K562 (cell line): ENCODE measurements at regions not wholly inside any gene's neighbourhood (a gene's known extent, or its start where the extent isn't known, plus 50 kb on each side); places are given as distances from the start of the nearest gene placed in this dataset.

Experiments used
- ATAC-seq: fragments of 200-7000 bp; cut with Tn5 transposase; 3 replicates; pipeline ENCODE4 v1.9.1; 2020; ENCODE audit warnings: moderate library complexity
- BruUV-seq: library from RNA; stranded (reverse); fragments of 400-500 nt; replicated peaks from 2 replicates; lab custom pipeline; 2021; lab: Mats Ljungman, UMichigan
- CTCF ChIA-PET: fragments of 300-600 bp; formaldehyde crosslinking; extraction: SDS; loops from one replicate; lab custom pipeline; 2021; ENCODE audit warnings: low intra/inter-chr PET ratio; lab: Yijun Ruan, JAX
- POLR2A ChIA-PET: fragments of 300-600, 350-650 bp; sonication (Branson Sonifier 250); formaldehyde crosslinking; extraction: SDS; loops from one replicate; lab custom pipeline; 2021; ENCODE audit warnings: antibody characterized with exemption, inconsistent platforms; lab: Yijun Ruan, JAX
- DNase-seq, 4 experiments: peaks; one replicate each; pipeline versions ENCODE4 v3.0.0 to v3.0.0-alpha.2; 2011 to 2018; ENCODE audit warnings: low spot score in 3 of 4, mixed read lengths in 3 of 4; ENCODE audit errors: extremely low read depth in 1 of 4
- FAIRE-seq: peaks from 2 replicates; lab custom pipeline; 2011; peaks lifted over from hg19 to GRCh38; lab: Jason Lieb, UNC
- H2AFZ ChIP-seq: 2 replicates; pipeline ENCODE4 v1.6.0; 2011; ENCODE audit warnings: low read depth, low read length, control low read depth, inconsistent platforms
- H3K27ac ChIP-seq: fragments of 200-600 bp; 3 replicates; pipeline ENCODE4 v1.8.0; 2011; ENCODE audit warnings: low read depth, mild to moderate bottlenecking, control low read depth, inconsistent platforms, low read length, moderate library complexity, mixed read lengths; ENCODE audit errors: extremely low read depth
- H3K27me3 ChIP-seq, 2 experiments: fragments of 300-600 bp in 1 of 2; 2 replicates in 1 of 2; 3 replicates in 1 of 2; pipeline versions ENCODE4 v1.6.0 to v1.8.0; 2011; ENCODE audit warnings: inconsistent platforms in 2 of 2, low read length in 2 of 2, mild to moderate bottlenecking in 1 of 2, mixed read lengths in 1 of 2, moderate library complexity in 1 of 2; ENCODE audit not compliant: control insufficient read depth in 2 of 2, insufficient read depth in 2 of 2
- H3K36me3 ChIP-seq: fragments of 300-600 bp; 3 replicates; pipeline ENCODE4 v1.8.0; 2011; ENCODE audit warnings: mild to moderate bottlenecking, low read length, inconsistent platforms; ENCODE audit not compliant: control insufficient read depth, insufficient read depth
- H3K4me1 ChIP-seq, 2 experiments: fragments of 200-600 bp in 1 of 2; replicated peaks in 1 of 2; 2 replicates in 1 of 2; 3 replicates in 1 of 2; pipeline versions ENCODE4 v1.5.1 to v1.8.0; 2011; ENCODE audit warnings: inconsistent platforms in 2 of 2, low read length in 2 of 2, mild to moderate bottlenecking in 1 of 2, mixed read lengths in 1 of 2, moderate library complexity in 1 of 2; ENCODE audit not compliant: control insufficient read depth in 2 of 2, insufficient read depth in 2 of 2
- H3K4me2 ChIP-seq: 2 replicates; pipeline ENCODE4 v1.6.1; 2011; ENCODE audit warnings: low read length, control low read depth, inconsistent platforms, mixed read lengths; ENCODE audit not compliant: insufficient read depth
- H3K4me3 ChIP-seq: fragments of 200-600 bp; sonication (generic), shearing (Covaris generic); 2 replicates; pipeline ENCODE4 v1.5.1; 2016; ENCODE audit warnings: control low read depth, inconsistent platforms
- H3K79me2 ChIP-seq: fragments of 200-600 bp; 3 replicates; pipeline ENCODE4 v1.8.0; 2011; ENCODE audit warnings: low read length, inconsistent platforms; ENCODE audit not compliant: control insufficient read depth, insufficient read depth
- H3K9ac ChIP-seq, 2 experiments: 2 replicates each; pipeline versions ENCODE4 v1.6.0 to v1.6.1; 2011; ENCODE audit warnings: low read depth in 2 of 2, low read length in 2 of 2, control low read depth in 1 of 2, inconsistent platforms in 1 of 2, mild to moderate bottlenecking in 1 of 2, mixed read lengths in 1 of 2; ENCODE audit not compliant: insufficient read depth in 1 of 2
- H3K9me1 ChIP-seq: one replicate; pipeline ENCODE4 v1.6.0; 2011; ENCODE audit warnings: inconsistent platforms, mild to moderate bottlenecking, low read length, moderate library complexity; ENCODE audit not compliant: control insufficient read depth, insufficient read depth
- H3K9me3 ChIP-seq: replicated peaks from 2 replicates; pipeline ENCODE4 v1.5.1; 2011; ENCODE audit warnings: low read depth, low read length, inconsistent platforms; ENCODE audit not compliant: control insufficient read depth, insufficient read depth
- H4K20me1 ChIP-seq: replicated peaks from 2 replicates; pipeline ENCODE4 v1.6.1; 2011; ENCODE audit warnings: low read length, inconsistent platforms, mixed read lengths; ENCODE audit not compliant: control insufficient read depth, insufficient read depth
- GABPA ChIP-seq: fragments of 200-800 bp; sonication (Bioruptor generic); conservative IDR thresholded peaks from 2 replicates; pipeline ENCODE4 v1.6.1; 2016; ENCODE audit warnings: low read depth, missing genetic modification characterization, missing compliant biosample characterization
- KAT8 ChIP-seq: fragments of 450-650 bp; IDR thresholded peaks from 2 replicates; pipeline ENCODE4 v1.6.1; 2016; ENCODE audit warnings: low read depth, mild to moderate bottlenecking
- KLF13 ChIP-seq: fragments of 450-650 bp; IDR thresholded peaks from 2 replicates; pipeline ENCODE4 v1.6.1; 2016; ENCODE audit warnings: missing genetic modification characterization, low read depth, mild to moderate bottlenecking, missing compliant biosample characterization, moderate library complexity, borderline replicate concordance
- NCOA2 ChIP-seq, 2 experiments: fragments of 450-650 bp; IDR thresholded peaks; 2 replicates each; pipeline ENCODE4 v1.6.1; 2018; ENCODE audit warnings: mild to moderate bottlenecking in 2 of 2, moderate library complexity in 1 of 2; ENCODE audit not compliant: partially characterized antibody in 2 of 2
- RAD21 ChIP-seq, 2 experiments: fragments of 250-450 bp in 1 of 2; fragments of 450-650 bp in 1 of 2; sonication (Bioruptor Pico) in 1 of 2; formaldehyde crosslinking in 1 of 2; IDR thresholded peaks in 1 of 2; conservative IDR thresholded peaks in 1 of 2; 2 replicates each; pipeline versions ENCODE4 v1.4.0 to v1.8.0; 2020 to 2022; ENCODE audit warnings: mild to moderate bottlenecking in 2 of 2, moderate library complexity in 1 of 2
- WGBS: fragments of 100-300 bp; shearing (Covaris generic); methylation state at CpG from one replicate; pipeline ENCODE4 v1.1.6; 2016; ENCODE audit warnings: low coverage, mixed read lengths; ENCODE audit not compliant: insufficient coverage; ENCODE audit errors: missing lambda C conversion rate; 5-methylcytosine and 5-hydroxymethylcytosine counted together
- in situ Hi-C: fragments of 300-500 bp; cut with MboI; formaldehyde crosslinking; loops from 4 replicates; pipeline ENCODE4 v1.15.0; 2018; ENCODE audit warnings: inconsistent platforms, mixed read lengths
- intact Hi-C: fragments of 100-400 bp; cut with micrococcal nuclease; formaldehyde crosslinking; loops from 2 replicates; pipeline ENCODE4 v1.14.2; 2022
- TF ChIP-seq, protein P1 (sequence below): sonication (generic); formaldehyde crosslinking; IDR thresholded peaks from 2 replicates; pipeline ENCODE4 v1.8.1; 2023; ENCODE audit warnings: mild to moderate bottlenecking, missing genetic modification reagents
- TF ChIP-seq, protein P2 (sequence below): fragments of 200-600 bp; sonication (generic); IDR thresholded peaks from one replicate; pipeline ENCODE4 v1.6.1; 2012; ENCODE audit warnings: mild to moderate bottlenecking, low read depth, low read length, inconsistent platforms

GRCh38 chr12:105775343-105775742 lies 363.4 kb downstream of the NUAK1 start:
- CTCF ChIA-PET = no interaction called here
- no peak overlapping the region for H3K4me3 ChIP-seq
- FAIRE-seq (no peak), DNase-seq (peak in 1 of 4 experiments; percentile 1), ATAC-seq (0 out of 3 replicates have a peak, but pooled peaks have one; percentile 39)
- no peaks in the 10 kb centered on the region for H3K9me3 ChIP-seq
- H3K27ac ChIP-seq = no peak overlapping the region
- no peaks in the 10 kb centered on the region for H3K9me1 ChIP-seq
- intact Hi-C loops = no loop called here
- no peaks in the 10 kb centered on the region for H3K79me2 ChIP-seq
- in situ Hi-C loops = loop anchor here (25.0 kb wide), 1 partner anchor 1888 kb away; no protein-coding TSS in a partner anchor
- POLR2A ChIA-PET = no interaction called here
- H3K9ac ChIP-seq = no peak overlapping the region
- no peaks in the 10 kb centered on the region for H3K36me3 ChIP-seq
- no peak overlapping the region for H3K4me2 ChIP-seq
- 0 out of 5 replicates have a peak, but pooled peaks cover 0 to 2% of the 10 kb centered on the region in 2 experiments for H3K27me3 ChIP-seq
- BruUV-seq = no TSS peak
- no peaks in the 10 kb centered on the region for H4K20me1 ChIP-seq
- H2AFZ ChIP-seq = no peak overlapping the region
- no peaks in the 10 kb centered on the region for H3K4me1 ChIP-seq
- WGBS = 0% methylated on average over 3 of the region's 3 CpGs
- TF ChIP-seq KAT8 = no peak
- no peak for TF ChIP-seq KLF13 (tag)
- peak; percentile 28 to 46 for TF ChIP-seq RAD21 (CRISPR knock-in tag; conservative IDR thresholded peaks at IDR 0.05 in 1 of 2, IDR thresholded peaks at IDR 0.05 in 1 of 2)
- TF ChIP-seq, protein P1, sequence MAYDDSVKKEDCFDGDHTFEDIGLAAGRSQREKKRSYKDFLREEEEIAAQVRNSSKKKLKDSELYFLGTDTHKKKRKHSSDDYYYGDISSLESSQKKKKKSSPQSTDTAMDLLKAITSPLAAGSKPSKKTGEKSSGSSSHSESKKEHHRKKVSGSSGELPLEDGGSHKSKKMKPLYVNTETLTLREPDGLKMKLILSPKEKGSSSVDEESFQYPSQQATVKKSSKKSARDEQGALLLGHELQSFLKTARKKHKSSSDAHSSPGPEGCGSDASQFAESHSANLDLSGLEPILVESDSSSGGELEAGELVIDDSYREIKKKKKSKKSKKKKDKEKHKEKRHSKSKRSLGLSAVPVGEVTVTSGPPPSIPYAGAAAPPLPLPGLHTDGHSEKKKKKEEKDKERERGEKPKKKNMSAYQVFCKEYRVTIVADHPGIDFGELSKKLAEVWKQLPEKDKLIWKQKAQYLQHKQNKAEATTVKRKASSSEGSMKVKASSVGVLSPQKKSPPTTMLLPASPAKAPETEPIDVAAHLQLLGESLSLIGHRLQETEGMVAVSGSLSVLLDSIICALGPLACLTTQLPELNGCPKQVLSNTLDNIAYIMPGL (CRISPR knock-in tag) = no peak
- TF ChIP-seq GABPA (tag) = no peak
- TF ChIP-seq NCOA2 (IDR thresholded peaks at IDR 0.05; ENCODE audit: partially characterized antibody in 2 of 2) = no peak
- TF ChIP-seq, protein P2, sequence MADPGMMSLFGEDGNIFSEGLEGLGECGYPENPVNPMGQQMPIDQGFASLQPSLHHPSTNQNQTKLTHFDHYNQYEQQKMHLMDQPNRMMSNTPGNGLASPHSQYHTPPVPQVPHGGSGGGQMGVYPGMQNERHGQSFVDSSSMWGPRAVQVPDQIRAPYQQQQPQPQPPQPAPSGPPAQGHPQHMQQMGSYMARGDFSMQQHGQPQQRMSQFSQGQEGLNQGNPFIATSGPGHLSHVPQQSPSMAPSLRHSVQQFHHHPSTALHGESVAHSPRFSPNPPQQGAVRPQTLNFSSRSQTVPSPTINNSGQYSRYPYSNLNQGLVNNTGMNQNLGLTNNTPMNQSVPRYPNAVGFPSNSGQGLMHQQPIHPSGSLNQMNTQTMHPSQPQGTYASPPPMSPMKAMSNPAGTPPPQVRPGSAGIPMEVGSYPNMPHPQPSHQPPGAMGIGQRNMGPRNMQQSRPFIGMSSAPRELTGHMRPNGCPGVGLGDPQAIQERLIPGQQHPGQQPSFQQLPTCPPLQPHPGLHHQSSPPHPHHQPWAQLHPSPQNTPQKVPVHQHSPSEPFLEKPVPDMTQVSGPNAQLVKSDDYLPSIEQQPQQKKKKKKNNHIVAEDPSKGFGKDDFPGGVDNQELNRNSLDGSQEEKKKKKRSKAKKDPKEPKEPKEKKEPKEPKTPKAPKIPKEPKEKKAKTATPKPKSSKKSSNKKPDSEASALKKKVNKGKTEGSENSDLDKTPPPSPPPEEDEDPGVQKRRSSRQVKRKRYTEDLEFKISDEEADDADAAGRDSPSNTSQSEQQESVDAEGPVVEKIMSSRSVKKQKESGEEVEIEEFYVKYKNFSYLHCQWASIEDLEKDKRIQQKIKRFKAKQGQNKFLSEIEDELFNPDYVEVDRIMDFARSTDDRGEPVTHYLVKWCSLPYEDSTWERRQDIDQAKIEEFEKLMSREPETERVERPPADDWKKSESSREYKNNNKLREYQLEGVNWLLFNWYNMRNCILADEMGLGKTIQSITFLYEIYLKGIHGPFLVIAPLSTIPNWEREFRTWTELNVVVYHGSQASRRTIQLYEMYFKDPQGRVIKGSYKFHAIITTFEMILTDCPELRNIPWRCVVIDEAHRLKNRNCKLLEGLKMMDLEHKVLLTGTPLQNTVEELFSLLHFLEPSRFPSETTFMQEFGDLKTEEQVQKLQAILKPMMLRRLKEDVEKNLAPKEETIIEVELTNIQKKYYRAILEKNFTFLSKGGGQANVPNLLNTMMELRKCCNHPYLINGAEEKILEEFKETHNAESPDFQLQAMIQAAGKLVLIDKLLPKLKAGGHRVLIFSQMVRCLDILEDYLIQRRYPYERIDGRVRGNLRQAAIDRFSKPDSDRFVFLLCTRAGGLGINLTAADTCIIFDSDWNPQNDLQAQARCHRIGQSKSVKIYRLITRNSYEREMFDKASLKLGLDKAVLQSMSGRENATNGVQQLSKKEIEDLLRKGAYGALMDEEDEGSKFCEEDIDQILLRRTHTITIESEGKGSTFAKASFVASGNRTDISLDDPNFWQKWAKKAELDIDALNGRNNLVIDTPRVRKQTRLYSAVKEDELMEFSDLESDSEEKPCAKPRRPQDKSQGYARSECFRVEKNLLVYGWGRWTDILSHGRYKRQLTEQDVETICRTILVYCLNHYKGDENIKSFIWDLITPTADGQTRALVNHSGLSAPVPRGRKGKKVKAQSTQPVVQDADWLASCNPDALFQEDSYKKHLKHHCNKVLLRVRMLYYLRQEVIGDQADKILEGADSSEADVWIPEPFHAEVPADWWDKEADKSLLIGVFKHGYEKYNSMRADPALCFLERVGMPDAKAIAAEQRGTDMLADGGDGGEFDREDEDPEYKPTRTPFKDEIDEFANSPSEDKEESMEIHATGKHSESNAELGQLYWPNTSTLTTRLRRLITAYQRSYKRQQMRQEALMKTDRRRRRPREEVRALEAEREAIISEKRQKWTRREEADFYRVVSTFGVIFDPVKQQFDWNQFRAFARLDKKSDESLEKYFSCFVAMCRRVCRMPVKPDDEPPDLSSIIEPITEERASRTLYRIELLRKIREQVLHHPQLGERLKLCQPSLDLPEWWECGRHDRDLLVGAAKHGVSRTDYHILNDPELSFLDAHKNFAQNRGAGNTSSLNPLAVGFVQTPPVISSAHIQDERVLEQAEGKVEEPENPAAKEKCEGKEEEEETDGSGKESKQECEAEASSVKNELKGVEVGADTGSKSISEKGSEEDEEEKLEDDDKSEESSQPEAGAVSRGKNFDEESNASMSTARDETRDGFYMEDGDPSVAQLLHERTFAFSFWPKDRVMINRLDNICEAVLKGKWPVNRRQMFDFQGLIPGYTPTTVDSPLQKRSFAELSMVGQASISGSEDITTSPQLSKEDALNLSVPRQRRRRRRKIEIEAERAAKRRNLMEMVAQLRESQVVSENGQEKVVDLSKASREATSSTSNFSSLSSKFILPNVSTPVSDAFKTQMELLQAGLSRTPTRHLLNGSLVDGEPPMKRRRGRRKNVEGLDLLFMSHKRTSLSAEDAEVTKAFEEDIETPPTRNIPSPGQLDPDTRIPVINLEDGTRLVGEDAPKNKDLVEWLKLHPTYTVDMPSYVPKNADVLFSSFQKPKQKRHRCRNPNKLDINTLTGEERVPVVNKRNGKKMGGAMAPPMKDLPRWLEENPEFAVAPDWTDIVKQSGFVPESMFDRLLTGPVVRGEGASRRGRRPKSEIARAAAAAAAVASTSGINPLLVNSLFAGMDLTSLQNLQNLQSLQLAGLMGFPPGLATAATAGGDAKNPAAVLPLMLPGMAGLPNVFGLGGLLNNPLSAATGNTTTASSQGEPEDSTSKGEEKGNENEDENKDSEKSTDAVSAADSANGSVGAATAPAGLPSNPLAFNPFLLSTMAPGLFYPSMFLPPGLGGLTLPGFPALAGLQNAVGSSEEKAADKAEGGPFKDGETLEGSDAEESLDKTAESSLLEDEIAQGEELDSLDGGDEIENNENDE = no peak
